Duodenal mucosa (tissue), 2 donors: ENCODE measurements at regions not wholly inside any gene's neighbourhood (a gene's known extent, or its start where the extent isn't known, plus 50 kb on each side); places are given as distances from the start of the nearest gene placed in this dataset.
"Not testable (repeated sequence)": the region's sequence is repeated elsewhere in the genome, so short reads cannot be mapped to it uniquely, and the experiment has no call there.

Source experiments
- H3K27ac ChIP-seq: one replicate; pipeline ENCODE4 v1.7.0; 2013; ENCODE audit warnings: low read depth, low read length
- H3K27me3 ChIP-seq, 2 donors: one replicate each; pipeline ENCODE4 v1.7.0; 2013; ENCODE audit warnings: low read length in 2 of 2, control low read depth in 1 of 2; ENCODE audit not compliant: insufficient read depth in 2 of 2, control insufficient read depth in 1 of 2
- H3K36me3 ChIP-seq, 2 donors: one replicate each; pipeline ENCODE4 v1.7.0; 2013; ENCODE audit warnings: low read length in 2 of 2, control low read depth in 1 of 2; ENCODE audit not compliant: insufficient read depth in 2 of 2, control insufficient read depth in 1 of 2
- H3K4me1 ChIP-seq, 2 donors: one replicate each; pipeline ENCODE4 v1.7.0; 2013; ENCODE audit warnings: low read length in 2 of 2, control low read depth in 1 of 2; ENCODE audit not compliant: insufficient read depth in 2 of 2, control insufficient read depth in 1 of 2
- H3K4me3 ChIP-seq, 2 donors: one replicate each; pipeline ENCODE4 v1.7.0; 2013; ENCODE audit warnings: low read length in 2 of 2, low read depth in 1 of 2
- H3K9ac ChIP-seq, 2 donors: one replicate each; pipeline ENCODE4 v1.7.0; 2013; ENCODE audit warnings: low read length in 2 of 2, low read depth in 1 of 2
- H3K9me3 ChIP-seq, 2 donors: one replicate each; pipeline ENCODE4 v1.7.0; 2013; ENCODE audit warnings: low read length in 2 of 2, control low read depth in 1 of 2; ENCODE audit not compliant: control insufficient read depth in 1 of 2

DNA sequence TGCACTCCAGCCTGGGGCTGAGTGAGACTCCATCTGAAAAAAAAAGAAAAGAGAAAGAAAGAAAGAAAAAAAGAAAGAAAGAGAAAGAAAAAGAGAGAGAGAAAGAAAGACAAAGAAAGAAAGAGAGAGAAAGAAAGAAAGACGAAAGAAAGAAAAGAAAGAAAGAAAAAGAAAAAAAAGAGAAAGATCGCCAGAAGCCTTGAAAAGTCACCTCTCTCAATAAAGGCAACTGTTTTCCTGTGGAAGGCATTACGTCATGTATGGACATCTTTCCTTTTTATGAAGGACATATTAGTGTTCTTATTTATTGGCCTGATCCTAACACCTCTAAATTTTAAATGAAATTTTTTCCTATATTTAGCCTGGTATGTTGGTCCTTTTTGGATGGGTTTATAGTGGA is 310.9 kb upstream of the FRG1 start:
- not testable (repeated sequence) for H3K9me3 ChIP-seq, H3K27ac ChIP-seq, H3K27me3 ChIP-seq, H3K36me3 ChIP-seq, H3K9ac ChIP-seq, H3K4me3 ChIP-seq, H3K4me1 ChIP-seq

DNA sequence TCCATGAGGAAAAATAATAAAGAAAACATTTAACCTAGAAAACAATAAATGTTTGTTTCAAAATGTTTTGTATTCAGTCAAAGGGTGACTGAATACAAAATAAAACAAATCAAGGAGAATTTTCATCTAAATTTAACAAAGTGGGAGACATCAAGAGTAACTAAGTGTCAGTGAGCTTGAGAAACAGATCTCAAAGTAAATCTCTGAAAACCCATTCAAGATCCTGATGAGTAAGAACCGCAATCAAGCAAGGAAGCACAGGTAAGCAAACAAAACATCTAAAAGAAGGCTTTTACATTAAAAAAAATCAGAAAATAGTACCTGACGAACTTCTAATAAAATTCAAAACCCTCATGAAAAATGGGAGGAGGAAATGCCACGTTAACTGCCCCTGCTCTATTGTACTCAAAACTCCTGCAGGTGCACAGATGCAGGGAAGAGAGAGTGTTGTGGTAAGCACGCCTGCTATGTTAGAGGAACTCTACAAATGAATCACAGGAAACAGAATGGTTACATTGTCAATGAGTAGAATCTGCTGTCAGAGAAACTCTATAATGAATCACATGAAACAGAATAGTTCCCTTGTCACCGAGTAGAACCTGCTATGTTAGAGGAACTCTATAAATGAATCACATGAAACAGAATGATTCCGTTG is 309.6 kb upstream of the FRG1 start:
- H3K27me3 ChIP-seq, H3K4me1 ChIP-seq, H3K27ac ChIP-seq, H3K4me3 ChIP-seq, H3K9me3 ChIP-seq, H3K36me3 ChIP-seq, H3K9ac ChIP-seq: not testable (repeated sequence)

DNA sequence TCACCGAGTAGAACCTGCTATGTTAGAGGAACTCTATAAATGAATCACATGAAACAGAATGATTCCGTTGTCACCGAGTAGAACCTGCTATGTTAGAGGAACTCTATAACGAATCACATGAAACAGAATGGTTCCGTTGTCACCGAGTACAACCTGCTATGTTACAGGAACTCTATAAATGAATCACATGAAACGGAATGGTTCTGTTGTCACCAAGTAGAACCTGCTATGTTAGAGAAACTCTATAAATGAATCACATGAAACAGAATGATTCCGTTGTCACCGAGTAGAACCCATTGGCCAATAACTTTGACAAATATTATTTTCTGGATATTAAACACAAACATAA is 309.1 kb upstream of the FRG1 start:
- not testable (repeated sequence) for H3K4me3 ChIP-seq, H3K36me3 ChIP-seq, H3K27me3 ChIP-seq, H3K4me1 ChIP-seq, H3K27ac ChIP-seq, H3K9me3 ChIP-seq, H3K9ac ChIP-seq

DNA sequence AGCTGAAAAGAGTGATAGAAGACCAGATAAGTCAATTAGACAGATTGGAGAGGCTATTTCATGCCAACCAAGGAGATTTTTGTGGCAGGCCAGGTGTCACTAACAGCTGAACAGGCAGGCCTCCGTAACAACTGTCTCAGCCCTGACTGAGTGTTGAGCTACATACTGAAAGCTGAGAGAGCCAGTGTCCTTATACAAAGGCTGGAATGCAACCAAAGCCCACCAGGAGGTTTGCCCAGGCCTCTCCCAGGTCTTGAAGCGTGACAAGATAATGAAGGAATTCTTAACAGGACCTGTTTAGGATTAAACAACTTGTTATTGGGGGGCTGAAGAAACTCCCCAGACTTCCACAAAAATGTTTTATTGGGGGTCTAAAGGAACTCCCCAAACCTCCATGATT is 290.2 kb upstream of the FRG1 start:
- H3K4me1 ChIP-seq, H3K9me3 ChIP-seq, H3K27me3 ChIP-seq, H3K4me3 ChIP-seq, H3K36me3 ChIP-seq, H3K9ac ChIP-seq, H3K27ac ChIP-seq: not testable (repeated sequence)

DNA sequence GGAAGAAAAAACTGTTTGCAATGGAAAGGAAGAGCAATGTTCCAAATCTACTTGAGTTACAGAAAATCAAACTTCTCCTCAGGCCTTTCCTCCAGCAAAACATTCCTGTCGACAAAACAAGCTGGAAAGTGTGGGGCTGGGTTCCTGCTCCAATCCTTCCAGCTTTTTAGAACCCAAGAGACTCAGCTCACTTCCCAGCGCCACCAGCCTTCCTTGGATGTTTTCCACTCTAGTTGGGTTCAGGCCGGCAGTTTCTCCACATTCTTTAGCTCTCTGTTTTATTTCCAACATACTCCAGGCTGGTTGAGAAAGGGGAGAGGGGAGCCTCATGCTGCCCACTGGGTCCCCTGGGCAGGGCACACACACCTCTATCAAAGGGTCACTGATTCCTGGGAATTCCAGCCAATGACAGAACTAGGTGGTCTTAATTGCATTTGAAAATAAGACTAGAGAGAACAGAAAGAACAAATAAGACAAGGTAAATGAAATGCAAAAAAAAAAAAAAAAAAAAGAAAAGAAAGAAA is 287.5 kb upstream of the FRG1 start:
- not testable (repeated sequence) for H3K27me3 ChIP-seq, H3K9ac ChIP-seq, H3K9me3 ChIP-seq, H3K27ac ChIP-seq, H3K36me3 ChIP-seq, H3K4me3 ChIP-seq, H3K4me1 ChIP-seq

DNA sequence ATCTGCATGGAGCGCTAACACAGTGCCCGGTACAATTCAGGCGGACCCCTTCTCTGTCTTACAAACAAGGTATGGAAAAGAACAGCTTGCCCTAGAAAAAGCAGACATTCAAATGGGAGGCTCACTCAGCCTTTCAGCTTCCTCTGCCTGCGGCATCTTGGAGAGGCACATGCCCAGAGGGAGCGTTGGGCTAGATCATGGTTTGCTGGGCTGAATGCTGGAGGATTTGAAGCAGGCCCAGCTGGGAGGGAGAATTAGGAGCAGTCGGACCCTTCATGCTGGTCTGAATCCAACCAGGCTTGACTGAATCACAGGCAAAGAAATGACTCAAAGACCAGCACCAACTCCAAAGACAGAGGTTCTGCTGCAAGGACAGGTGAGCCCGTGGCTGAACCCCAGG is 286.7 kb upstream of the FRG1 start:
- not testable (repeated sequence) for H3K4me1 ChIP-seq, H3K9ac ChIP-seq, H3K27me3 ChIP-seq, H3K36me3 ChIP-seq, H3K27ac ChIP-seq, H3K9me3 ChIP-seq, H3K4me3 ChIP-seq

DNA sequence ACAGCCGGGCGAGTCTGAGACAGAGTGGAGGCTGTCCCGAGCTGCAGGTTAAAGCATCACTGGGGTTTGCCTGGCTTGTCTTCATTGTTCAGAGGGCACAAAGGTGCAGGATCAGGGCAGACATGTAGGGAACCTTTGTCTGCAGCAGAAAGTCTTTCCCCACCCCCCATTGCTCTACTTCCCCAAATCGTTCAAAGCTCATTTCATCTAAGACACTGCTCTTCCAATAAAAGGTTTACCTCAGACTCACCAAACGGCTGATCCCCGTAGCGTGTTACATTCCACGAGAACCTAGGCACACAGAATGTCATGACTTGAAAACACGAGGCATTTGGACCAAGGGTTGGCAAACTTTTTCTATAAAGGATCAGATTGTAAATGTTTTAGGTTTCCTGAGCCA is 286.3 kb upstream of the FRG1 start:
- not testable (repeated sequence) for H3K4me1 ChIP-seq, H3K9me3 ChIP-seq, H3K27me3 ChIP-seq, H3K4me3 ChIP-seq, H3K27ac ChIP-seq, H3K36me3 ChIP-seq, H3K9ac ChIP-seq

DNA sequence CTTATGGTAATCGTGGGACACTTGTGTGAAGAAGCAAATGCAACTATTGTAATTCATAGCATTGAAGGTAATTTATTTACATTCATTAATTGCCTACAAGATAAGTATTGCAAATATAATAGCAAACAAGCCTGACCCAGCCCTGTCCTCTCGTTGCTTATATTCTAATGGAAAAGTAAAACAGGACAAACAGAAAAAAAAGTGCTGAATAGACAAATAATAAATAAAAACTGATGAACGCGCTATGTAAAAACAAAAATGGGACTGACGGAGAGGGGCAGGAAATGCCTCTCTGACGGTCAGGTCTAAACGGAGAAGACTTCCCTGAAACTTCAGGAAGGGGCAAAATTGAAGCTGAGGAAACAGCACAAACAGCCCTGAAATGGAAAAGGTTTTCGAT is 284.9 kb upstream of the FRG1 start:
- H3K9me3 ChIP-seq, H3K36me3 ChIP-seq, H3K27ac ChIP-seq, H3K27me3 ChIP-seq, H3K4me1 ChIP-seq, H3K9ac ChIP-seq, H3K4me3 ChIP-seq: not testable (repeated sequence)

DNA sequence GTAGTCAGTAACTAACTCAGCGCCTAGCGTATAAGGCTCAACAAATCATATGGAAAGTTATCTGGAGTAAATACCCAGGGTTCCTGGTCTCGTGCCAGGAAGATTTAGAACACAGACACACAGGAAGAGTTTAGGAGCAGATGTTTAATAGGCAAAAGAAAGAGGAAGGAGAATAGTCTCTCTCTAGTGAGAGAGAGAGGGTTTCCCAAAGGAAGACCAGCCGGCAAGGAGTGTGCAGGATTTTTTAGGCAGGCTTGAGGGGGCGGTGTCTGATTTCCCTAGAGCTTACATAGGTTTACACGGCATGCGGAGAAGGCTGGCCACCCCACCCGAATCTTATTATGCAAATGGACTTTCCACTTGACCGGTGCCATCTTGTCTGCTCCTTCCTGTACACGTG is 284.0 kb upstream of the FRG1 start:
- H3K4me1 ChIP-seq = no peaks in the 10 kb centered on the region
- H3K27ac ChIP-seq = no peak overlapping the region
- H3K9ac ChIP-seq = no peak overlapping the region
- no peak overlapping the region for H3K4me3 ChIP-seq
- H3K36me3 ChIP-seq = no peaks in the 10 kb centered on the region
- H3K27me3 ChIP-seq = no peaks in the 10 kb centered on the region
- H3K9me3 ChIP-seq = no peaks in the 10 kb centered on the region

DNA sequence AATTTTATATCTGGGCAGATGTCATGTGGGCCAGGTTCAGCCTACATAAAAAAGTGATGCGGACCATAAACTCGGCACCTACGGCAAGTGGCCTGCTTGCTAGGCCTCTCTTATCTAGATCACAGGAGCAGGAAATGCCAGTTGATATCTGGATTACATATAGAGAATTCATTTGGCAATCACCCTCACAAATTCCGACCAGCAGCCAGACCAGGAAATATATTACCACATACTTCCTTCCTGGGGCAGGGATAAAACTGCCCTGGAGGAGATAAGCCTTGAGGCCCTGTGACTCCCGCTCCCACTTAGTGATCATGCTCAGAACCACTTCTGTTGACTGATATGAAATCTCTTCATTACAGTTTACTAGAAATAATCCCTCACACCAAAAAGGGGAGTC is 282.4 kb upstream of the FRG1 start:
- H3K27me3 ChIP-seq, H3K4me3 ChIP-seq, H3K36me3 ChIP-seq, H3K9ac ChIP-seq, H3K9me3 ChIP-seq, H3K27ac ChIP-seq, H3K4me1 ChIP-seq: not testable (repeated sequence)

DNA sequence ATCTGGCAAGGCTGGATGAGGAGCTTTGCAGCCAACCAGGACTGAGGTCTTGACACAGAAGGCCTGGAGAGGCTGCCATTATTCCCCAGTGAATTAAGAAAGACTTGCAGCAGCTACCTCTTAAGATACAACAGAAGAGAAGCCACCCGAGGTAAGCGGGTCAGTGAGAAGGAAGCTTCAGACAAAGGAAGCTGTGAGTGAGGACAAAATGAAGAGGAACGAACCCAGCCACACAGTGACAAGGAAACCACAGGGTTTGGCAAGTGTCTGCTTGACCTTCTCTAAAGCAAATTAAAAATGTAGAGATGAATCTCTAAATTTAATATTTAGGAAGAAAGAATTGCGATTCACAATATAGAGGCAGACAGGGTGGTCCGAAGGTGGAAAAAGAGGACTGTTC is 281.8 kb upstream of the FRG1 start:
- H3K36me3 ChIP-seq, H3K4me3 ChIP-seq, H3K27ac ChIP-seq, H3K9me3 ChIP-seq, H3K4me1 ChIP-seq, H3K9ac ChIP-seq, H3K27me3 ChIP-seq: not testable (repeated sequence)
